HG03520 (cell line): ENCODE measurements at regions not wholly inside any gene's neighbourhood (a gene's known extent, or its start where the extent isn't known, plus 50 kb on each side); places are given as distances from the start of the nearest gene placed in this dataset.

Experiments used
- ATAC-seq: cut with Tn5 transposase; IDR thresholded peaks from one replicate; pipeline ENCODE4 v1.9.1; 2021; ENCODE audit warnings: mild to moderate bottlenecking, moderate library complexity; ENCODE audit not compliant: unreplicated experiment

GRCh38 chr3:18835021-18835420, 313.3 kb upstream of the KCNH8 start:
- no peak for ATAC-seq

- ATAC-seq: no peak
Measured at GRCh38 chr3:18830087-18830486, 318.2 kb upstream of the KCNH8 start.

- ATAC-seq: no peak
Measured at GRCh38 chr3:18828637-18829036, 319.7 kb upstream of the KCNH8 start.

GRCh38 chr3:18827664-18828063, 320.6 kb upstream of the KCNH8 start:
- ATAC-seq: no peak

GRCh38 chr3:18825665-18826064, 322.6 kb upstream of the KCNH8 start:
- no peak for ATAC-seq

GRCh38 chr3:18813300-18813699, 335.0 kb upstream of the KCNH8 start:
- no peak for ATAC-seq

- ATAC-seq: no peak
Measured at GRCh38 chr3:18812316-18812715, 336.0 kb upstream of the KCNH8 start.

GRCh38 chr3:18810306-18810661, 338.0 kb upstream of the KCNH8 start:
- no peak for ATAC-seq

GRCh38 chr3:18809640-18810305, 338.5 kb upstream of the KCNH8 start:
- no peak for ATAC-seq

GRCh38 chr3:18808429-18808828, 339.9 kb upstream of the KCNH8 start:
- ATAC-seq: no peak

- ATAC-seq: no peak
Measured at GRCh38 chr3:18807593-18807992, 340.7 kb upstream of the KCNH8 start.

GRCh38 chr3:18806633-18807032, 341.7 kb upstream of the KCNH8 start:
- no peak for ATAC-seq

GRCh38 chr3:18797378-18797777, 350.9 kb upstream of the KCNH8 start:
- ATAC-seq: no peak

GRCh38 chr3:18795078-18795477, 353.2 kb upstream of the KCNH8 start:
- ATAC-seq: no peak

GRCh38 chr3:18791752-18792151, 356.6 kb upstream of the KCNH8 start:
- ATAC-seq: no peak

GRCh38 chr3:18791182-18791581, 357.1 kb upstream of the KCNH8 start:
- no peak for ATAC-seq

GRCh38 chr3:18790384-18790783, 357.9 kb upstream of the KCNH8 start:
- ATAC-seq: no peak

GRCh38 chr3:18789734-18790133, 358.6 kb upstream of the KCNH8 start:
- no peak for ATAC-seq

GRCh38 chr3:18787441-18787840, 360.9 kb upstream of the KCNH8 start:
- no peak for ATAC-seq

GRCh38 chr3:18786650-18787323, 361.5 kb upstream of the KCNH8 start:
- no peak for ATAC-seq

- no peak for ATAC-seq
Measured at GRCh38 chr3:18782191-18782590, 357.1 kb upstream of the SATB1 start.

- ATAC-seq: no peak
Measured at GRCh38 chr3:18780959-18781358, 355.8 kb upstream of the SATB1 start.

- ATAC-seq: no peak
Measured at GRCh38 chr3:18779704-18780103, 354.6 kb upstream of the SATB1 start.
